B cell (primary cell): ENCODE measurements at regions not wholly inside any gene's neighbourhood (a gene's known extent, or its start where the extent isn't known, plus 50 kb on each side); places are given as distances from the start of the nearest gene placed in this dataset.

Source experiments
- ATAC-seq: fragments of 200-7000 bp; cut with Tn5 transposase; one replicate; pipeline ENCODE4 v1.10.0; 2021; ENCODE audit warnings: low read depth, mild to moderate bottlenecking, moderate number of reproducible peaks, moderate library complexity
- CTCF ChIA-PET: fragments of 350-600 bp; sonication (Branson Sonifier 250); formaldehyde crosslinking; loops from one replicate; lab custom pipeline; 2021; ENCODE audit warnings: antibody characterized with exemption, inconsistent platforms; lab: Charles Lee
- POLR2A ChIA-PET: fragments of 350-600 bp; sonication (Branson Sonifier 250); formaldehyde crosslinking; loops from one replicate; lab custom pipeline; 2021; ENCODE audit warnings: antibody characterized with exemption; lab: Charles Lee
- DNase-seq: peaks from one replicate; pipeline ENCODE4 v3.0.0; 2013
- H2AFZ ChIP-seq: 2 replicates; pipeline ENCODE4 v1.6.1; 2012; ENCODE audit warnings: mild to moderate bottlenecking, low read depth, low read length; ENCODE audit not compliant: insufficient read depth, poor library complexity, severe bottlenecking
- H3K27ac ChIP-seq, 2 donors: 1 replicate in 1 of 2; 2 replicates in 1 of 2; pipeline ENCODE4 v1.5.1; 2012 to 2013; ENCODE audit warnings: low read length in 2 of 2, mild to moderate bottlenecking in 2 of 2, moderate library complexity in 1 of 2
- H3K27me3 ChIP-seq, 4 experiments: fragments of 200-600 bp in 1 of 4; sonication (generic) in 1 of 4; replicated peaks in 1 of 4; 1 replicate in 2 of 4; 2 replicates in 2 of 4; pipeline versions ENCODE4 v1.6.1 to v1.7.0; 2013 to 2016; ENCODE audit warnings: low read length in 3 of 4, mild to moderate bottlenecking in 2 of 4, mixed read lengths in 1 of 4, moderate library complexity in 1 of 4; ENCODE audit not compliant: insufficient read depth in 4 of 4, control insufficient read depth in 3 of 4; ENCODE audit errors: control extremely low read depth in 1 of 4
- H3K36me3 ChIP-seq, 2 experiments: replicated peaks in 1 of 2; 1 replicate in 1 of 2; 2 replicates in 1 of 2; pipeline versions ENCODE4 v1.6.1 to v1.7.1; 2013; ENCODE audit warnings: low read length in 1 of 2; ENCODE audit not compliant: insufficient read depth in 2 of 2, control insufficient read depth in 1 of 2; ENCODE audit errors: control extremely low read depth in 1 of 2, extremely low read depth in 1 of 2
- H3K4me1 ChIP-seq, 2 donors: fragments of 200-600 bp in 1 of 2; sonication (generic) in 1 of 2; 1 replicate in 1 of 2; 2 replicates in 1 of 2; pipeline versions ENCODE4 v1.5.1 to v1.6.1; 2013 to 2017; ENCODE audit warnings: low read length in 2 of 2; ENCODE audit not compliant: control insufficient read depth in 2 of 2, insufficient read depth in 2 of 2
- H3K4me2 ChIP-seq: replicated peaks from 2 replicates; pipeline ENCODE3; 2012; ENCODE audit warnings: mild to moderate bottlenecking, low read depth, low read length; ENCODE audit not compliant: poor library complexity, severe bottlenecking
- H3K4me3 ChIP-seq, 5 experiments: fragments of 200-600 bp in 1 of 5; sonication (generic) in 1 of 5; 1 replicate in 3 of 5; 2 replicates in 2 of 5; pipeline versions ENCODE4 v1.5.1 to v1.7.0; 2011 to 2016; ENCODE audit warnings: low read length in 4 of 5, mild to moderate bottlenecking in 4 of 5, low read depth in 2 of 5, control low read depth in 1 of 5, moderate library complexity in 1 of 5; ENCODE audit not compliant: insufficient read depth in 1 of 5; ENCODE audit errors: control extremely low read depth in 1 of 5, extremely low read depth in 1 of 5
- H3K79me2 ChIP-seq: fragments of 200-600 bp; sonication (generic); one replicate; pipeline ENCODE4 v1.6.0; 2016; ENCODE audit warnings: low read length; ENCODE audit not compliant: control insufficient read depth, insufficient read depth
- H3K9ac ChIP-seq: fragments of 200-600 bp; sonication (generic); 2 replicates; pipeline ENCODE4 v1.6.1; 2017; ENCODE audit warnings: mild to moderate bottlenecking, low read length, moderate library complexity
- H3K9me3 ChIP-seq, 3 donors: one replicate each; pipeline versions ENCODE4 v1.6.1 to v1.7.1; 2013; ENCODE audit warnings: low read length in 2 of 3; ENCODE audit not compliant: control insufficient read depth in 2 of 3, insufficient read depth in 1 of 3; ENCODE audit errors: control extremely low read depth in 1 of 3
- H4K20me1 ChIP-seq: 2 replicates; pipeline ENCODE4 v1.6.0; 2012; ENCODE audit warnings: mild to moderate bottlenecking, low read length; ENCODE audit not compliant: insufficient read depth, control insufficient read depth, poor library complexity, severe bottlenecking
- H3K27ac Mint-ChIP-seq: one replicate; pipeline ENCODE4 v1.8.0; 2021; ENCODE audit warnings: mixed read lengths
- H3K27me3 Mint-ChIP-seq: one replicate; pipeline ENCODE4 v1.8.0; 2021; ENCODE audit warnings: mixed read lengths
- H3K4me1 Mint-ChIP-seq: one replicate; pipeline ENCODE4 v1.8.0; 2021; ENCODE audit warnings: mixed read lengths
- H3K4me3 Mint-ChIP-seq: one replicate; pipeline ENCODE4 v1.8.0; 2021; ENCODE audit warnings: mixed read lengths
- H3K9me3 Mint-ChIP-seq: one replicate; pipeline ENCODE4 v1.8.0; 2022; ENCODE audit warnings: mixed read lengths; ENCODE audit not compliant: insufficient read depth
- EZH2 ChIP-seq: IDR thresholded peaks from 2 replicates; pipeline ENCODE4 v1.6.1; 2012; ENCODE audit warnings: borderline replicate concordance, low read depth, mild to moderate bottlenecking, moderate library complexity, low read length; ENCODE audit not compliant: insufficient read depth, poor library complexity, severe bottlenecking
- WGBS: methylation state at CpG from one replicate; pipeline ENCODE4 v1.1.5; 2013; ENCODE audit warnings: missing lambda C conversion rate; ENCODE audit not compliant: insufficient coverage; 5-methylcytosine and 5-hydroxymethylcytosine counted together
- intact Hi-C: fragments of 100-400 bp; cut with micrococcal nuclease; formaldehyde crosslinking; loops from one replicate; pipeline ENCODE4 v1.10.0; 2022
- TF ChIP-seq, protein P1 (sequence below): fragments of 200-600 bp; IDR thresholded peaks from one replicate; pipeline ENCODE4 v1.8.0; 2022; ENCODE audit warnings: antibody characterized with exemption, mild to moderate bottlenecking

DNA sequence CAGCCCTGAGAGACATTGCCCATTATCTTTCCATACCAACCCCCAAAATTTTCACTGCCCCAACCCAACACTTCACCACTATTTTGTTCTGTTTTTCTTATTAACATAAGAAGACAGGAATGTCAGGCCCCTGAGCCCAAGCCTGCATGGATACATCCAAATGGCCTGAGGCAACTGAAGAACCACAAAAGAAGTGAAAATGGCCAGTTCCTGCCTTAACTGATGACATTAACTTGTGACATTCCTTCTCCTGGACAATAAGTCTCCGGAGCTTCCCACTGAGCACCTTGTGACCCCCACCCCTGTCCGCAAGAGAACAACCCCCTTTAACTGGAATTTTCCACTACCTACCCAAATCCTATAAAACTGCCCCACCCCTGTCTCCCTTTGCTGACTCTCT lies 1076.4 kb upstream of the GHITM start:
- Histone ChIP-seq H3K9me3 (peaks cover 0 to 6% (median 0%) of the 10 kb centered on the region in 3 donors), H3K27me3 (no peaks in the 10 kb centered on the region), H3K27ac (no peak overlapping the region), H3K4me1 (no peaks in the 10 kb centered on the region), H3K9ac (no peak overlapping the region), H3K79me2 (no peaks in the 10 kb centered on the region), H2AFZ (no peak overlapping the region), H3K4me2 (no peak overlapping the region), H3K4me3 (no peak overlapping the region), H4K20me1 (no peaks in the 10 kb centered on the region), H3K36me3 (no peaks in the 10 kb centered on the region)
- Mint-ChIP-seq H3K27ac (no peak overlapping the region), H3K9me3 (peaks cover 5% of the 10 kb centered on the region), H3K27me3 (no peaks in the 10 kb centered on the region), H3K4me3 (no peak overlapping the region), H3K4me1 (no peaks in the 10 kb centered on the region)
- TF ChIP-seq EZH2 = no peak
- TF ChIP-seq, protein P1, sequence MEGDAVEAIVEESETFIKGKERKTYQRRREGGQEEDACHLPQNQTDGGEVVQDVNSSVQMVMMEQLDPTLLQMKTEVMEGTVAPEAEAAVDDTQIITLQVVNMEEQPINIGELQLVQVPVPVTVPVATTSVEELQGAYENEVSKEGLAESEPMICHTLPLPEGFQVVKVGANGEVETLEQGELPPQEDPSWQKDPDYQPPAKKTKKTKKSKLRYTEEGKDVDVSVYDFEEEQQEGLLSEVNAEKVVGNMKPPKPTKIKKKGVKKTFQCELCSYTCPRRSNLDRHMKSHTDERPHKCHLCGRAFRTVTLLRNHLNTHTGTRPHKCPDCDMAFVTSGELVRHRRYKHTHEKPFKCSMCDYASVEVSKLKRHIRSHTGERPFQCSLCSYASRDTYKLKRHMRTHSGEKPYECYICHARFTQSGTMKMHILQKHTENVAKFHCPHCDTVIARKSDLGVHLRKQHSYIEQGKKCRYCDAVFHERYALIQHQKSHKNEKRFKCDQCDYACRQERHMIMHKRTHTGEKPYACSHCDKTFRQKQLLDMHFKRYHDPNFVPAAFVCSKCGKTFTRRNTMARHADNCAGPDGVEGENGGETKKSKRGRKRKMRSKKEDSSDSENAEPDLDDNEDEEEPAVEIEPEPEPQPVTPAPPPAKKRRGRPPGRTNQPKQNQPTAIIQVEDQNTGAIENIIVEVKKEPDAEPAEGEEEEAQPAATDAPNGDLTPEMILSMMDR = no peak
- ATAC-seq (no peak), DNase-seq (no peak)
- intact Hi-C loops = no loop called here
- CTCF ChIA-PET = no interaction called here
- WGBS = 92% methylated on average over 2 of the region's 2 CpGs
- POLR2A ChIA-PET = no interaction called here

DNA sequence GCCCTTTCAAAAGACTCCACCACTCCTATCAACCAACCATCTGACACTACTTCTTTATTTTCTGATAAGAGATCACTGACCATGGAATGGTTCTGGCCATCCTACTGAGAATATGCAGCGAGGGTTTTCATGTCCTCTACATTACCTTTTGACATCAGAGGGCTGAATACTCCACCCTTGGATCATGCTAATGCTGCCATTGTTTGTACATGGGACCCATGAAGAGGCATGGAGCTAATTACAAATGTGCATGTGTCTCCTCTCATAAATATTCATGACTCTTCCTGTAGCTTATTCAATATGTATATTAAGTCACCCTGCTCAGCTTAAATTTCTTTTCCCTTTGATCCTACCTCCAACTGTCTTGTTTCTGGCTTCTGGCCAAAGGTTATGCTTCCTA lies 1065.8 kb upstream of the GHITM start:
- no peaks in the 10 kb centered on the region for H3K79me2 ChIP-seq
- WGBS = no CpG with 5 or more reads among the region's 1 CpG
- ChIA-PET POLR2A (no interaction called here), CTCF (no interaction called here)
- Mint-ChIP-seq H3K27me3 (no peaks in the 10 kb centered on the region), H3K27ac (no peak overlapping the region), H3K4me3 (no peak overlapping the region), H3K4me1 (no peaks in the 10 kb centered on the region), H3K9me3 (peaks cover 6% of the 10 kb centered on the region)
- H3K27me3 ChIP-seq = no peaks in the 10 kb centered on the region
- H3K36me3 ChIP-seq = no peaks in the 10 kb centered on the region
- no peak overlapping the region for H3K4me3 ChIP-seq
- peaks cover 0 to 3% (median 1%) of the 10 kb centered on the region in 3 donors for H3K9me3 ChIP-seq
- H3K4me2 ChIP-seq = no peak overlapping the region
- ATAC-seq (no peak), DNase-seq (no peak)
- no peaks in the 10 kb centered on the region for H3K4me1 ChIP-seq
- H3K27ac ChIP-seq = no peak overlapping the region
- H4K20me1 ChIP-seq = no peaks in the 10 kb centered on the region
- no peak for TF ChIP-seq EZH2
- TF ChIP-seq, protein P1 = no peak
- H2AFZ ChIP-seq = no peak overlapping the region
- intact Hi-C loops = no loop called here
- no peak overlapping the region for H3K9ac ChIP-seq
